Stomach (tissue), 4 donors: ENCODE measurements at regions not wholly inside any gene's neighbourhood (a gene's known extent, or its start where the extent isn't known, plus 50 kb on each side); places are given as distances from the start of the nearest gene placed in this dataset.

Experiments used
- CTCF ChIP-seq, 7 experiments: fragments of 450-650 bp in 4 of 7; fragments of 200-600 bp in 3 of 7; sonication (generic) in 3 of 7; IDR thresholded peaks; one replicate each; pipeline ENCODE4 v1.5.1; 2016 to 2019; ENCODE audit warnings: antibody characterized with exemption in 7 of 7, control low read depth in 2 of 7, mild to moderate bottlenecking in 1 of 7
- POLR2AphosphoS5 ChIP-seq, 3 donors: sonication (generic); formaldehyde crosslinking; IDR thresholded peaks; one replicate each; pipeline ENCODE4 v1.6.1; 2016; ENCODE audit warnings: antibody characterized with exemption in 3 of 3

GRCh38 chr17:34098699-34099098 lies 156.4 kb upstream of the CCL2 start:
- TF ChIP-seq CTCF (IDR thresholded peaks at IDR 0.05): no peak
- TF ChIP-seq POLR2AphosphoS5 (IDR thresholded peaks at IDR 0.05): no peak
